ENCODE measurements at regions not wholly inside any gene's neighbourhood (a gene's known extent, or its start where the extent isn't known, plus 50 kb on each side); places are given as distances from the start of the nearest gene placed in this dataset.

- TF ChIP-seq CTCF (IDR thresholded peaks at IDR 0.05) (no peak), TP53 (CRISPR knock-in tag; IDR thresholded peaks at IDR 0.05) (no peak), NR3C1 (IDR thresholded peaks at IDR 0.05) (no peak), SMC3 (IDR thresholded peaks at IDR 0.05) (no peak), POLR2A (IDR thresholded peaks at IDR 0.05; ENCODE audit: low read length) (no peak), EP300 (IDR thresholded peaks at IDR 0.05) (no peak)
Measured at GRCh38 chrX:25663701-25664100, 474.4 kb upstream of the MAGEB18 start.
